HepG2 (cell line): ENCODE measurements at regions not wholly inside any gene's neighbourhood (a gene's known extent, or its start where the extent isn't known, plus 50 kb on each side); places are given as distances from the start of the nearest gene placed in this dataset.

ENCODE experiments used
- ATAC-seq: fragments of 200-7000 bp; cut with Tn5 transposase; 3 replicates; pipeline ENCODE4 v1.9.1; 2020; ENCODE audit warnings: mild to moderate bottlenecking, moderate library complexity
- BruUV-seq: library from RNA; stranded (reverse); fragments of 400-500 nt; replicated peaks from 2 replicates; lab custom pipeline; 2021; lab: Mats Ljungman, UMichigan
- CTCF ChIA-PET: fragments of 300-600 bp; formaldehyde crosslinking; extraction: SDS; loops from one replicate; lab custom pipeline; 2021; ENCODE audit warnings: low total read pairs, inconsistent platforms, low intra/inter-chr PET ratio; lab: Yijun Ruan, JAX
- POLR2A ChIA-PET: fragments of 350-600 bp; sonication (Branson Sonifier 250); formaldehyde crosslinking; loops from one replicate; lab custom pipeline; 2020; ENCODE audit warnings: antibody characterized with exemption, inconsistent platforms; lab: Yijun Ruan, JAX
- DNase-seq: peaks from one replicate; pipeline ENCODE4 v3.0.0-alpha.2; 2015; ENCODE audit warnings: low spot score
- FAIRE-seq: peaks from 3 replicates; lab custom pipeline; 2011; peaks lifted over from hg19 to GRCh38; lab: Jason Lieb, UNC
- H2AFZ ChIP-seq: one replicate; pipeline ENCODE4 v1.6.1; 2011; ENCODE audit warnings: low read length, inconsistent platforms
- H3K27ac ChIP-seq: fragments of 300-600 bp; 3 replicates; pipeline ENCODE4 v1.8.0; 2011; ENCODE audit warnings: mixed run types, mild to moderate bottlenecking, mixed read lengths, low read length, inconsistent platforms; ENCODE audit not compliant: insufficient read depth; ENCODE audit errors: extremely low read length
- H3K27me3 ChIP-seq, 2 experiments: fragments of 200-600 bp in 1 of 2; 2 replicates in 1 of 2; 3 replicates in 1 of 2; pipeline versions ENCODE4 v1.6.0 to v1.8.0; 2011; ENCODE audit warnings: low read length in 2 of 2, mild to moderate bottlenecking in 2 of 2, moderate library complexity in 2 of 2, inconsistent platforms in 1 of 2; ENCODE audit not compliant: insufficient read depth in 2 of 2, control insufficient read depth in 1 of 2
- H3K36me3 ChIP-seq, 2 experiments: fragments of 200-600 bp in 1 of 2; replicated peaks in 1 of 2; 2 replicates in 1 of 2; 3 replicates in 1 of 2; pipeline versions ENCODE4 v1.5.1 to v1.8.0; 2011; ENCODE audit warnings: low read length in 2 of 2, inconsistent platforms in 1 of 2; ENCODE audit not compliant: insufficient read depth in 2 of 2, control insufficient read depth in 1 of 2
- H3K4me1 ChIP-seq: 2 replicates; pipeline ENCODE4 v1.5.1; 2012; ENCODE audit warnings: low read length, inconsistent platforms; ENCODE audit not compliant: insufficient read depth
- H3K4me2 ChIP-seq: 2 replicates; pipeline ENCODE4 v1.6.0; 2011; ENCODE audit warnings: low read depth, low read length, inconsistent platforms
- H3K4me3 ChIP-seq, 3 experiments: fragments of 200-600 bp in 1 of 3; sonication (generic), shearing (Covaris generic) in 1 of 3; replicated peaks in 1 of 3; 2 replicates each; pipeline ENCODE4 v1.5.1; 2011 to 2016; ENCODE audit warnings: low read length in 3 of 3, inconsistent platforms in 2 of 3, low read depth in 2 of 3, mild to moderate bottlenecking in 2 of 3, control low read depth in 1 of 3, mixed read lengths in 1 of 3; ENCODE audit not compliant: insufficient read depth in 1 of 3
- H3K79me2 ChIP-seq: one replicate; pipeline ENCODE4 v1.6.1; 2011; ENCODE audit warnings: low read length, inconsistent platforms; ENCODE audit not compliant: insufficient read depth
- H3K9ac ChIP-seq: 2 replicates; pipeline ENCODE4 v1.6.0; 2011; ENCODE audit warnings: mild to moderate bottlenecking, low read depth, low read length, inconsistent platforms; ENCODE audit not compliant: insufficient read depth
- H3K9me3 ChIP-seq: 2 replicates; pipeline ENCODE4 v1.5.1; 2012; ENCODE audit warnings: mild to moderate bottlenecking, low read length
- H4K20me1 ChIP-seq: 2 replicates; pipeline ENCODE4 v1.6.0; 2011; ENCODE audit warnings: inconsistent platforms, mild to moderate bottlenecking, low read length, moderate library complexity; ENCODE audit not compliant: insufficient read depth
- GATA4 ChIP-seq: sonication (generic); IDR thresholded peaks from 2 replicates; pipeline ENCODE4 v1.6.1; 2016; ENCODE audit warnings: antibody characterized with exemption, low read depth, borderline replicate concordance
- KMT2A ChIP-seq: sonication (generic); formaldehyde crosslinking; IDR thresholded peaks from 2 replicates; pipeline ENCODE4 v1.4.0; 2020; ENCODE audit warnings: missing genetic modification reagents
- MED13 ChIP-seq: sonication (generic); formaldehyde crosslinking; IDR thresholded peaks from 2 replicates; pipeline ENCODE4 v1.5.0; 2020; ENCODE audit warnings: missing genetic modification reagents
- PHF21A ChIP-seq: sonication (generic); formaldehyde crosslinking; IDR thresholded peaks from 2 replicates; pipeline ENCODE4 v1.5.0; 2020; ENCODE audit warnings: mild to moderate bottlenecking, missing genetic modification reagents
- REPIN1 ChIP-seq: sonication (generic); formaldehyde crosslinking; IDR thresholded peaks from 2 replicates; pipeline ENCODE4 v1.8.0; 2022; ENCODE audit warnings: missing genetic modification reagents, low read depth, mild to moderate bottlenecking, borderline replicate concordance
- ZFP36L2 ChIP-seq: sonication (generic); formaldehyde crosslinking; IDR thresholded peaks from 2 replicates; pipeline ENCODE4 v1.4.0; 2020; ENCODE audit warnings: missing genetic modification reagents
- ZNF746 ChIP-seq: sonication (generic); formaldehyde crosslinking; IDR thresholded peaks from 2 replicates; pipeline ENCODE4 v1.8.0; 2022; ENCODE audit warnings: mild to moderate bottlenecking, missing genetic modification reagents
- WGBS: methylation state at CpG from one replicate; pipeline ENCODE4 v1.1.6; 2017; ENCODE audit warnings: low lambda C conversion rate; 5-methylcytosine and 5-hydroxymethylcytosine counted together
- in situ Hi-C: cut with HindIII; loops from 2 replicates; pipeline ENCODE4 v1.10.0; 2017; ENCODE audit warnings: low pct_unique_long_range_greater_than_20kb; ENCODE audit not compliant: extremely low pct_ligation_motif_present
- intact Hi-C: fragments of 100-400 bp; cut with micrococcal nuclease; formaldehyde crosslinking; loops from one replicate; pipeline ENCODE4 v1.10.0; 2022; ENCODE audit not compliant: unreplicated experiment
- TF ChIP-seq, protein P1 (sequence below): sonication (generic); formaldehyde crosslinking; IDR thresholded peaks from 2 replicates; pipeline ENCODE4 v1.5.0; 2020; ENCODE audit warnings: mild to moderate bottlenecking, missing genetic modification reagents, borderline replicate concordance
- TF ChIP-seq, protein P2 (sequence below): sonication (generic); formaldehyde crosslinking; IDR thresholded peaks from 2 replicates; pipeline ENCODE4 v1.5.1; 2020; ENCODE audit warnings: missing genetic modification reagents, mild to moderate bottlenecking, borderline replicate concordance
- TF ChIP-seq, protein P3 (sequence below): sonication (generic); formaldehyde crosslinking; IDR thresholded peaks from 2 replicates; pipeline ENCODE4 v1.8.1; 2023; ENCODE audit warnings: missing genetic modification reagents, inconsistent platforms, borderline replicate concordance
- TF ChIP-seq, protein P4 (sequence below): sonication (generic); formaldehyde crosslinking; IDR thresholded peaks from 2 replicates; pipeline ENCODE4 v1.8.0; 2022; ENCODE audit warnings: missing genetic modification reagents, mild to moderate bottlenecking, moderate library complexity, borderline replicate concordance
- TF ChIP-seq, protein P5 (sequence below): sonication (generic); formaldehyde crosslinking; IDR thresholded peaks from 2 replicates; pipeline ENCODE4 v1.5.0; 2020; ENCODE audit warnings: missing genetic modification reagents, mild to moderate bottlenecking, borderline replicate concordance

DNA sequence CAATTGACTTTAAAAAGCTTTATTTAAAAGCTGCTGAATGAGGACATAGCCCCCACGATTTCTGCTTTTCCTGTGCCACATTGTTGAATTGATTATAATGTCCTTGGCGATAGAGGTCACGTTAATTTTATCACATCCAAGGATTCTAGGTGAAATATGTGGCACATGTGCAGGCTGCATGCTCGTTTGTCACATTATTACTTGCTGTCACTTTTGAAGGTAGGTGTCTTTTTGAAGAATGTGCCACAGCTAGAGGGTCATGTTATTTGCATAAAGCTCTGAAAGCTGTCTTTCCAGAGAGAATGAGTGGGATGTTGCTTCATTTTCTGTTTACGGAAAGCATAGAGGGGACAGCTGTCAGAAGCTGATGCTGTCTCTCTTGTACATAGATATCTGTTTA, 927.6 kb upstream of the ATXN8OS start:
- Histone ChIP-seq H3K4me3 (no peak overlapping the region), H3K9me3 (no peaks in the 10 kb centered on the region), H4K20me1 (no peaks in the 10 kb centered on the region), H3K4me2 (no peak overlapping the region), H2AFZ (no peak overlapping the region), H3K79me2 (no peaks in the 10 kb centered on the region), H3K9ac (no peak overlapping the region), H3K27ac (no peak overlapping the region), H3K4me1 (no peaks in the 10 kb centered on the region), H3K27me3 (no peaks in the 10 kb centered on the region), H3K36me3 (no peaks in the 10 kb centered on the region)
- WGBS, result 3% methylated on average over 5 of the region's 5 CpGs
- no TSS peak for BruUV-seq
- intact Hi-C loops (no loop called here), in situ Hi-C loops (no loop called here)
- FAIRE-seq (no peak), ATAC-seq (no peak), DNase-seq (no peak)
- ChIA-PET POLR2A (no interaction called here), CTCF (no interaction called here)
- TF ChIP-seq ZFP36L2 (CRISPR knock-in tag), result no peak
- TF ChIP-seq REPIN1 (CRISPR knock-in tag), result no peak
- TF ChIP-seq, protein P1, sequence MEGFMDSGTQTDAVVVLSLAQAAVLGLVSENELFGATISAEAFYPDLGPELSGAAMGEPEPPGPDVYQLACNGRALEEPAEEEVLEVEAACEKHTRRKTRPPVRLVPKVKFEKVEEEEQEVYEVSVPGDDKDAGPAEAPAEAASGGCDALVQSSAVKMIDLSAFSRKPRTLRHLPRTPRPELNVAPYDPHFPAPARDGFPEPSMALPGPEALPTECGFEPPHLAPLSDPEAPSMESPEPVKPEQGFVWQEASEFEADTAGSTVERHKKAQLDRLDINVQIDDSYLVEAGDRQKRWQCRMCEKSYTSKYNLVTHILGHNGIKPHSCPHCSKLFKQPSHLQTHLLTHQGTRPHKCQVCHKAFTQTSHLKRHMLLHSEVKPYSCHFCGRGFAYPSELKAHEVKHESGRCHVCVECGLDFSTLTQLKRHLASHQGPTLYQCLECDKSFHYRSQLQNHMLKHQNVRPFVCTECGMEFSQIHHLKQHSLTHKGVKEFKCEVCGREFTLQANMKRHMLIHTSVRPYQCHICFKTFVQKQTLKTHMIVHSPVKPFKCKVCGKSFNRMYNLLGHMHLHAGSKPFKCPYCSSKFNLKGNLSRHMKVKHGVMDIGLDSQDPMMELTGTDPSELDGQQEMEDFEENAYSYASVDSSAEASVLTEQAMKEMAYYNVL (CRISPR knock-in tag), result no peak
- no peak for TF ChIP-seq KMT2A (CRISPR knock-in tag)
- no peak for TF ChIP-seq PHF21A (CRISPR knock-in tag)
- TF ChIP-seq, protein P2, sequence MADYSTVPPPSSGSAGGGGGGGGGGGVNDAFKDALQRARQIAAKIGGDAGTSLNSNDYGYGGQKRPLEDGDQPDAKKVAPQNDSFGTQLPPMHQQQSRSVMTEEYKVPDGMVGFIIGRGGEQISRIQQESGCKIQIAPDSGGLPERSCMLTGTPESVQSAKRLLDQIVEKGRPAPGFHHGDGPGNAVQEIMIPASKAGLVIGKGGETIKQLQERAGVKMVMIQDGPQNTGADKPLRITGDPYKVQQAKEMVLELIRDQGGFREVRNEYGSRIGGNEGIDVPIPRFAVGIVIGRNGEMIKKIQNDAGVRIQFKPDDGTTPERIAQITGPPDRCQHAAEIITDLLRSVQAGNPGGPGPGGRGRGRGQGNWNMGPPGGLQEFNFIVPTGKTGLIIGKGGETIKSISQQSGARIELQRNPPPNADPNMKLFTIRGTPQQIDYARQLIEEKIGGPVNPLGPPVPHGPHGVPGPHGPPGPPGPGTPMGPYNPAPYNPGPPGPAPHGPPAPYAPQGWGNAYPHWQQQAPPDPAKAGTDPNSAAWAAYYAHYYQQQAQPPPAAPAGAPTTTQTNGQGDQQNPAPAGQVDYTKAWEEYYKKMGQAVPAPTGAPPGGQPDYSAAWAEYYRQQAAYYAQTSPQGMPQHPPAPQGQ (CRISPR knock-in tag), result no peak
- TF ChIP-seq GATA4, result no peak
- TF ChIP-seq ZNF746, result no peak
- TF ChIP-seq MED13, result no peak
- TF ChIP-seq, protein P3, sequence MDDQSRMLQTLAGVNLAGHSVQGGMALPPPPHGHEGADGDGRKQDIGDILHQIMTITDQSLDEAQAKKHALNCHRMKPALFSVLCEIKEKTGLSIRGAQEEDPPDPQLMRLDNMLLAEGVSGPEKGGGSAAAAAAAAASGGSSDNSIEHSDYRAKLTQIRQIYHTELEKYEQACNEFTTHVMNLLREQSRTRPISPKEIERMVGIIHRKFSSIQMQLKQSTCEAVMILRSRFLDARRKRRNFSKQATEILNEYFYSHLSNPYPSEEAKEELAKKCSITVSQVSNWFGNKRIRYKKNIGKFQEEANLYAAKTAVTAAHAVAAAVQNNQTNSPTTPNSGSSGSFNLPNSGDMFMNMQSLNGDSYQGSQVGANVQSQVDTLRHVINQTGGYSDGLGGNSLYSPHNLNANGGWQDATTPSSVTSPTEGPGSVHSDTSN (CRISPR knock-in tag), result no peak
- TF ChIP-seq, protein P4, sequence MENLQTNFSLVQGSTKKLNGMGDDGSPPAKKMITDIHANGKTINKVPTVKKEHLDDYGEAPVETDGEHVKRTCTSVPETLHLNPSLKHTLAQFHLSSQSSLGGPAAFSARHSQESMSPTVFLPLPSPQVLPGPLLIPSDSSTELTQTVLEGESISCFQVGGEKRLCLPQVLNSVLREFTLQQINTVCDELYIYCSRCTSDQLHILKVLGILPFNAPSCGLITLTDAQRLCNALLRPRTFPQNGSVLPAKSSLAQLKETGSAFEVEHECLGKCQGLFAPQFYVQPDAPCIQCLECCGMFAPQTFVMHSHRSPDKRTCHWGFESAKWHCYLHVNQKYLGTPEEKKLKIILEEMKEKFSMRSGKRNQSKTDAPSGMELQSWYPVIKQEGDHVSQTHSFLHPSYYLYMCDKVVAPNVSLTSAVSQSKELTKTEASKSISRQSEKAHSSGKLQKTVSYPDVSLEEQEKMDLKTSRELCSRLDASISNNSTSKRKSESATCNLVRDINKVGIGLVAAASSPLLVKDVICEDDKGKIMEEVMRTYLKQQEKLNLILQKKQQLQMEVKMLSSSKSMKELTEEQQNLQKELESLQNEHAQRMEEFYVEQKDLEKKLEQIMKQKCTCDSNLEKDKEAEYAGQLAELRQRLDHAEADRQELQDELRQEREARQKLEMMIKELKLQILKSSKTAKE, result no peak
- TF ChIP-seq, protein P5, sequence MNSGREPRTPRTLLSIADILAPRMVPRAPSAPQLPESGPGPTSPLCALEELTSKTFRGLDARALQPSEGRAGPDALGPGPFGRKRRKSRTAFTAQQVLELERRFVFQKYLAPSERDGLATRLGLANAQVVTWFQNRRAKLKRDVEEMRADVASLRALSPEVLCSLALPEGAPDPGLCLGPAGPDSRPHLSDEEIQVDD (CRISPR knock-in tag), result no peak
